ENCODE measurements at regions not wholly inside any gene's neighbourhood (a gene's known extent, or its start where the extent isn't known, plus 50 kb on each side); places are given as distances from the start of the nearest gene placed in this dataset.

GRCh38 chrX:10902001-10902400 lies 209.1 kb upstream of the HCCS start:
- TF ChIP-seq CTCF (IDR thresholded peaks at IDR 0.05; ENCODE audit: low read depth, low read length, poor library complexity, severe bottlenecking) (no peak), EZH2phosphoT487 (IDR thresholded peaks at IDR 0.05; ENCODE audit: borderline replicate concordance, low read length) (no peak)

Data from DOHH2 (cell line).